AG09319 (cell line): ENCODE measurements at regions not wholly inside any gene's neighbourhood (a gene's known extent, or its start where the extent isn't known, plus 50 kb on each side); places are given as distances from the start of the nearest gene placed in this dataset.

Source experiments
- DNase-seq: peaks from one replicate; pipeline ENCODE4 v3.0.0-alpha.2; 2010; ENCODE audit warnings: low read depth; ENCODE audit errors: extremely low read depth
- CTCF ChIP-seq: IDR thresholded peaks from 2 replicates; pipeline ENCODE4 v1.5.1; 2011; ENCODE audit warnings: low read depth, mild to moderate bottlenecking, inconsistent platforms, low read length, moderate library complexity

- DNase-seq: no peak
- TF ChIP-seq CTCF: no peak
These were observed 272.6 kb upstream of the FAT3 start for GRCh38 chr11:91952056-91952455.

- no peak for DNase-seq
- no peak for TF ChIP-seq CTCF
These were observed 277.3 kb upstream of the FAT3 start for GRCh38 chr11:91947215-91947820.

- no peak for TF ChIP-seq CTCF
- no peak for DNase-seq
These were observed 278.1 kb upstream of the FAT3 start for GRCh38 chr11:91946397-91946951.

DNA sequence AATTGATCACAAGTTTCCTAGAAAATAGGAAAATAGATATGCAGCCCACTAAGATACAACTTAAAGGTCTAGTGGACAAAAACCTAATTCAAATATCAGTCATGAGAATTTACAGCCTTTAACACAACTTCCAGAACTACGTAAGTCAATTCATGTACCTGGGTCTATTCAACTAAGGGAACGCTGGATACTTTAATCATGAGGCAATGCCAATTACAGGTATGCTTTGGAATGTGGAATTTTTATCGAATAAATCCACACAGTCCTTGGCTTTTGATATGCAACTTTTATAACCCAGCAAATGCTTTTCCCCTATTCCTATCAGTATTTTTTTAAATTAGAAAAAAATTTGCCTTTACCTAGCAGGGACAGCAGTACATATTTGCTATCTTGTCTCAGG, 289.5 kb upstream of the FAT3 start:
- TF ChIP-seq CTCF: no peak
- DNase-seq: no peak

DNA sequence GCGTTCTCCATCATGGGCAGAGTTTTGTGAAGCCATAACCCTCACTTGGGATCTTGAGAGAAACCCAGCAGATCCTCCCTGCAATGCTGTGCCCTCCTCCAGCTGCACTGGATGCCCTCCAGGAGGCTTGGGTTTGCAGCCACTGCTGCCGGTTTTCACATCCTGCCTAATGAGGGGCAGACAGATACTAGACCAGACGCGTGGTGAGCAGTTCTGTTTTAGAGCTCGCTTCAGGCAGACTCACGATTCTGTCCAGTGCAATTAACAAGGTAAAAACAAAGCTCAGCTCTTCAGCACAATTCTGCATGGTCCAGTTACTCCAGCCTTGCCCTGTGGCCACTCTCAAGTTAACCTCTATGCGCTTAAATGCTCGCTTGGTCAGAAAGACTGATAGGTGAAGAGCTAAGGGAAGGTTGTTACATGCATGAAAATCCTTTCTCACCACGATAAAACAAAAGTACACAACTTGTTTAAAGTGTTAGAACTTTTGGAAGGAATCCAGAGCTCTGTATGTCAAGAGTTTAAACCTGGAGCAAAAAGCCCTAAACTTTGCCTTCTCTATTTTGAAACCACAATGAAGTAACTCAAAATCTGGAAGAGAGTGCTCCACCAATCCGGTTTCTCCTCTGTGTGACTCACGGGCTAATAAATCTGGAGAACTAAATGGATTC, 292.3 kb upstream of the FAT3 start:
- TF ChIP-seq CTCF: no peak
- no peak for DNase-seq

- no peak for DNase-seq
- TF ChIP-seq CTCF: no peak
These were observed 297.2 kb upstream of the FAT3 start for GRCh38 chr11:91927448-91927847.

DNA sequence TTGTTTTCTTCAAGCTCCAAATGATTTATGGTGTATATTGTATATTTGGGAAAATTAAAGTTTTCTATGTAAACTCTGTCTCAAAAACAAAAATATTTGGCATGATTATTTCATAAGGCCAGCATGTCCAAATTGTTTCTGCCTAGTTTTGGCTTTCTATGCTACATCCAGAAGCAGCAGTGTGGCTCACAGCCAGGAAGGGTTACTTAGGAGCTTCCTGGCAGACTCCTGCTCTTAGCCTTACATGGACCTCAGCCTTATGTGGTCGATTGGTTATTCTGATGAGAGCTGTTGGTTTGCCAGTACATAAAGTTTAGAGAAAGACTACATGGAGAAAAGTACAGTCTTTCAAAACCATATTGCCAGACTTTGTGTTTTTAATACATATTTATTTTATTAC, 297.7 kb upstream of the FAT3 start:
- no peak for DNase-seq
- no peak for TF ChIP-seq CTCF
